H9 (cell line): ENCODE measurements at regions not wholly inside any gene's neighbourhood (a gene's known extent, or its start where the extent isn't known, plus 50 kb on each side); places are given as distances from the start of the nearest gene placed in this dataset.

ENCODE experiments used
- DNase-seq: peaks from one replicate; pipeline ENCODE4 v3.0.0-alpha.2; 2017
- H2AFZ ChIP-seq: one replicate; pipeline ENCODE4 v1.6.1; 2013; ENCODE audit warnings: mild to moderate bottlenecking, low read length, control low read depth, moderate library complexity
- H2AK5ac ChIP-seq: 2 replicates; pipeline ENCODE4 v1.6.1; 2013; ENCODE audit warnings: low read length, control low read depth, mixed read lengths; ENCODE audit not compliant: insufficient read length
- H2BK120ac ChIP-seq: one replicate; pipeline ENCODE4 v1.6.1; 2013; ENCODE audit warnings: low read depth, mild to moderate bottlenecking, low read length, control low read depth, inconsistent platforms; ENCODE audit not compliant: poor library complexity, severe bottlenecking
- H2BK12ac ChIP-seq: 2 replicates; pipeline ENCODE4 v1.6.1; 2013; ENCODE audit warnings: low read length, control low read depth, mixed read lengths, low read depth; ENCODE audit not compliant: insufficient read length
- H2BK15ac ChIP-seq: 2 replicates; pipeline ENCODE4 v1.6.1; 2013; ENCODE audit warnings: low read depth, low read length, control low read depth
- H2BK20ac ChIP-seq: one replicate; pipeline ENCODE4 v1.6.1; 2013; ENCODE audit warnings: low read depth, mild to moderate bottlenecking, low read length, control low read depth, inconsistent platforms; ENCODE audit not compliant: poor library complexity, severe bottlenecking
- H2BK5ac ChIP-seq: 2 replicates; pipeline ENCODE4 v1.6.1; 2013; ENCODE audit warnings: low read length, control low read depth, mixed read lengths; ENCODE audit not compliant: insufficient read length
- H3K14ac ChIP-seq: 2 replicates; pipeline ENCODE4 v1.6.1; 2013; ENCODE audit warnings: low read length, control low read depth; ENCODE audit not compliant: insufficient read depth
- H3K18ac ChIP-seq: 2 replicates; pipeline ENCODE4 v1.6.1; 2013; ENCODE audit warnings: low read depth, mild to moderate bottlenecking, mixed read lengths, low read length, control low read depth; ENCODE audit not compliant: insufficient read length
- H3K23ac ChIP-seq: 2 replicates; pipeline ENCODE4 v1.6.1; 2013; ENCODE audit warnings: low read length, control low read depth, mixed read lengths, low read depth; ENCODE audit not compliant: insufficient read length
- H3K23me2 ChIP-seq: 2 replicates; pipeline ENCODE4 v1.6.1; 2013; ENCODE audit warnings: low read depth, mild to moderate bottlenecking, mixed read lengths, low read length, control low read depth; ENCODE audit not compliant: insufficient read length, poor library complexity, severe bottlenecking
- H3K27ac ChIP-seq: 2 replicates; pipeline ENCODE4 v1.5.1; 2013; ENCODE audit warnings: low read length, control low read depth, mixed read lengths, low read depth; ENCODE audit not compliant: insufficient read length
- H3K27me3 ChIP-seq: 2 replicates; pipeline ENCODE4 v1.6.1; 2013; ENCODE audit warnings: low read length, control low read depth, inconsistent platforms; ENCODE audit not compliant: insufficient read depth
- H3K4ac ChIP-seq: 2 replicates; pipeline ENCODE4 v1.6.1; 2013; ENCODE audit warnings: low read depth, mild to moderate bottlenecking, control low read depth, inconsistent platforms, low read length, moderate library complexity
- H3K4me1 ChIP-seq: 2 replicates; pipeline ENCODE4 v1.6.1; 2013; ENCODE audit warnings: low read length, control low read depth, inconsistent platforms; ENCODE audit not compliant: insufficient read depth
- H3K4me2 ChIP-seq: 2 replicates; pipeline ENCODE4 v1.6.1; 2013; ENCODE audit warnings: low read length, control low read depth, mixed read lengths; ENCODE audit not compliant: insufficient read length, insufficient read depth
- H3K56ac ChIP-seq: 2 replicates; pipeline ENCODE4 v1.6.1; 2013; ENCODE audit warnings: low read depth, mild to moderate bottlenecking, mixed read lengths, low read length, control low read depth; ENCODE audit not compliant: insufficient read length
- H3K79me1 ChIP-seq: 2 replicates; pipeline ENCODE4 v1.6.1; 2013; ENCODE audit warnings: low read depth, mild to moderate bottlenecking, moderate library complexity, low read length, control low read depth, inconsistent platforms; ENCODE audit not compliant: insufficient read depth, poor library complexity, severe bottlenecking
- H3K79me2 ChIP-seq: 2 replicates; pipeline ENCODE4 v1.6.1; 2013; ENCODE audit warnings: low read length, control low read depth, inconsistent platforms; ENCODE audit not compliant: insufficient read depth
- H3K9ac ChIP-seq: 2 replicates; pipeline ENCODE4 v1.6.1; 2013; ENCODE audit warnings: low read length, control low read depth, mixed read lengths; ENCODE audit not compliant: insufficient read length; ENCODE audit errors: extremely low read depth
- H3K9me3 ChIP-seq: one replicate; pipeline ENCODE4 v1.6.1; 2013; ENCODE audit warnings: low read depth, low read length, inconsistent platforms; ENCODE audit not compliant: control insufficient read depth
- H3T11ph ChIP-seq: one replicate; pipeline ENCODE4 v1.6.1; 2013; ENCODE audit warnings: mild to moderate bottlenecking, low read length, control low read depth, inconsistent platforms
- H4K20me1 ChIP-seq: one replicate; pipeline ENCODE4 v1.6.1; 2013; ENCODE audit not compliant: control insufficient read depth, insufficient read length, insufficient read depth
- H4K5ac ChIP-seq: 2 replicates; pipeline ENCODE4 v1.6.1; 2013; ENCODE audit warnings: low read depth, mild to moderate bottlenecking, mixed read lengths, low read length, control low read depth; ENCODE audit not compliant: insufficient read length
- H4K8ac ChIP-seq: replicated peaks from 2 replicates; pipeline ENCODE4 v1.6.1; 2013; ENCODE audit warnings: low read length, control low read depth, mixed read lengths, low read depth; ENCODE audit not compliant: insufficient read length
- H4K91ac ChIP-seq: 2 replicates; pipeline ENCODE4 v1.6.1; 2013; ENCODE audit warnings: low read depth, mild to moderate bottlenecking, moderate library complexity, mixed read lengths, low read length, control low read depth; ENCODE audit not compliant: insufficient read length
- H3K27ac Mint-ChIP-seq, 3 experiments: 2 replicates in 2 of 3; 3 replicates in 1 of 3; pipeline ENCODE4 v1.8.0; 2020 to 2021; ENCODE audit warnings: mixed read lengths in 3 of 3, mild to moderate bottlenecking in 1 of 3, moderate library complexity in 1 of 3
- H3K27me3 Mint-ChIP-seq: 2 replicates; pipeline ENCODE4 v1.8.0; 2021; ENCODE audit warnings: low read depth, mild to moderate bottlenecking, moderate library complexity, mixed read lengths
- H3K36me3 Mint-ChIP-seq, 3 experiments: 2 replicates in 2 of 3; 3 replicates in 1 of 3; pipeline ENCODE4 v1.8.0; 2020 to 2021; ENCODE audit warnings: low read depth in 3 of 3, mixed read lengths in 3 of 3; ENCODE audit not compliant: insufficient read depth in 1 of 3
- H3K4me1 Mint-ChIP-seq, 2 experiments: 2 replicates each; pipeline ENCODE4 v1.8.0; 2020; ENCODE audit warnings: mixed read lengths in 2 of 2
- H3K4me3 Mint-ChIP-seq, 2 experiments: 2 replicates in 1 of 2; 3 replicates in 1 of 2; pipeline ENCODE4 v1.8.0; 2020 to 2021; ENCODE audit warnings: mild to moderate bottlenecking in 2 of 2, mixed read lengths in 2 of 2, moderate library complexity in 1 of 2
- H3K9me3 Mint-ChIP-seq, 2 experiments: 2 replicates in 1 of 2; 3 replicates in 1 of 2; pipeline ENCODE4 v1.8.0; 2020; ENCODE audit warnings: mild to moderate bottlenecking in 2 of 2, mixed read lengths in 2 of 2, moderate library complexity in 1 of 2
- WGBS: extraction: QIAGEN DNeasy Blood & Tissue Kit; methylation state at CpG from one replicate; pipeline ENCODE4 v1.1.7; 2013; ENCODE audit warnings: missing lambda C conversion rate, low lambda C conversion rate, mixed read lengths; ENCODE audit not compliant: insufficient read length; ENCODE audit errors: extremely low coverage; 5-methylcytosine and 5-hydroxymethylcytosine counted together
- TF ChIP-seq, protein P1 (sequence below): fragments of 200-600 bp; sonication (generic); conservative IDR thresholded peaks from 3 replicates; pipeline ENCODE4 v1.8.0; 2021; ENCODE audit warnings: antibody characterized with exemption, mild to moderate bottlenecking

GRCh38 chr1:48139275-48139674 is 83.2 kb upstream of the SLC5A9 start:
- no peaks in the 10 kb centered on the region for H3K79me2 ChIP-seq
- Mint-ChIP-seq H3K9me3 (peaks cover 19% of the 10 kb centered on the region in 2 experiments), H3K36me3 (peaks cover 0 to 12% (median 4%) of the 10 kb centered on the region in 3 experiments; a peak in 6 of 7 replicates), H3K27me3 (peaks cover 12% of the 10 kb centered on the region), H3K4me3 (no peak overlapping the region), H3K4me1 (no peaks in the 10 kb centered on the region), H3K27ac (no peak overlapping the region)
- no peak overlapping the region for H3K4me2 ChIP-seq
- no peak overlapping the region for H2BK15ac ChIP-seq
- H4K91ac ChIP-seq = no peak overlapping the region
- H3K23me2 ChIP-seq = no peaks in the 10 kb centered on the region
- no CpG with 5 or more reads among the region's 2 CpGs for WGBS
- no peak overlapping the region for H2BK20ac ChIP-seq
- no peak overlapping the region for H4K5ac ChIP-seq
- no peaks in the 10 kb centered on the region for H3K27me3 ChIP-seq
- H3K9ac ChIP-seq = no peak overlapping the region
- no peak overlapping the region for H2BK120ac ChIP-seq
- H3K79me1 ChIP-seq = no peaks in the 10 kb centered on the region
- H3K4me1 ChIP-seq = no peaks in the 10 kb centered on the region
- H4K20me1 ChIP-seq = no peaks in the 10 kb centered on the region
- no peak overlapping the region for H2BK5ac ChIP-seq
- DNase-seq = no peak
- no peak overlapping the region for H2BK12ac ChIP-seq
- TF ChIP-seq, protein P1, sequence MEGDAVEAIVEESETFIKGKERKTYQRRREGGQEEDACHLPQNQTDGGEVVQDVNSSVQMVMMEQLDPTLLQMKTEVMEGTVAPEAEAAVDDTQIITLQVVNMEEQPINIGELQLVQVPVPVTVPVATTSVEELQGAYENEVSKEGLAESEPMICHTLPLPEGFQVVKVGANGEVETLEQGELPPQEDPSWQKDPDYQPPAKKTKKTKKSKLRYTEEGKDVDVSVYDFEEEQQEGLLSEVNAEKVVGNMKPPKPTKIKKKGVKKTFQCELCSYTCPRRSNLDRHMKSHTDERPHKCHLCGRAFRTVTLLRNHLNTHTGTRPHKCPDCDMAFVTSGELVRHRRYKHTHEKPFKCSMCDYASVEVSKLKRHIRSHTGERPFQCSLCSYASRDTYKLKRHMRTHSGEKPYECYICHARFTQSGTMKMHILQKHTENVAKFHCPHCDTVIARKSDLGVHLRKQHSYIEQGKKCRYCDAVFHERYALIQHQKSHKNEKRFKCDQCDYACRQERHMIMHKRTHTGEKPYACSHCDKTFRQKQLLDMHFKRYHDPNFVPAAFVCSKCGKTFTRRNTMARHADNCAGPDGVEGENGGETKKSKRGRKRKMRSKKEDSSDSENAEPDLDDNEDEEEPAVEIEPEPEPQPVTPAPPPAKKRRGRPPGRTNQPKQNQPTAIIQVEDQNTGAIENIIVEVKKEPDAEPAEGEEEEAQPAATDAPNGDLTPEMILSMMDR = no peak
- H3K4ac ChIP-seq = no peak overlapping the region
- H2AFZ ChIP-seq = no peak overlapping the region
- no peak overlapping the region for H4K8ac ChIP-seq
- H3T11ph ChIP-seq = no peak overlapping the region
- no peak overlapping the region for H3K56ac ChIP-seq
- no peak overlapping the region for H3K18ac ChIP-seq
- no peak overlapping the region for H2AK5ac ChIP-seq
- no peak overlapping the region for H3K23ac ChIP-seq
- H3K9me3 ChIP-seq = no peaks in the 10 kb centered on the region
- H3K14ac ChIP-seq = no peak overlapping the region
- H3K27ac ChIP-seq = no peak overlapping the region
